GM23338 (cell line): ENCODE measurements at regions not wholly inside any gene's neighbourhood (a gene's known extent, or its start where the extent isn't known, plus 50 kb on each side); places are given as distances from the start of the nearest gene placed in this dataset.

Source experiments
- CTCF ChIP-seq, 2 experiments: fragments of 200-600 bp in 1 of 2; sonication (generic) in 1 of 2; conservative IDR thresholded peaks; 2 replicates each; pipeline versions ENCODE4 v1.5.1 to v1.6.1; 2016 to 2017; ENCODE audit warnings: antibody characterized with exemption in 2 of 2, low read depth in 2 of 2, mild to moderate bottlenecking in 2 of 2, moderate library complexity in 1 of 2
- ZNF331 ChIP-seq: fragments of 250-450 bp; sonication (Bioruptor Pico); IDR thresholded peaks from 2 replicates; pipeline ENCODE4 v1.5.0; 2020; ENCODE audit warnings: low read depth, mild to moderate bottlenecking, moderate library complexity

DNA sequence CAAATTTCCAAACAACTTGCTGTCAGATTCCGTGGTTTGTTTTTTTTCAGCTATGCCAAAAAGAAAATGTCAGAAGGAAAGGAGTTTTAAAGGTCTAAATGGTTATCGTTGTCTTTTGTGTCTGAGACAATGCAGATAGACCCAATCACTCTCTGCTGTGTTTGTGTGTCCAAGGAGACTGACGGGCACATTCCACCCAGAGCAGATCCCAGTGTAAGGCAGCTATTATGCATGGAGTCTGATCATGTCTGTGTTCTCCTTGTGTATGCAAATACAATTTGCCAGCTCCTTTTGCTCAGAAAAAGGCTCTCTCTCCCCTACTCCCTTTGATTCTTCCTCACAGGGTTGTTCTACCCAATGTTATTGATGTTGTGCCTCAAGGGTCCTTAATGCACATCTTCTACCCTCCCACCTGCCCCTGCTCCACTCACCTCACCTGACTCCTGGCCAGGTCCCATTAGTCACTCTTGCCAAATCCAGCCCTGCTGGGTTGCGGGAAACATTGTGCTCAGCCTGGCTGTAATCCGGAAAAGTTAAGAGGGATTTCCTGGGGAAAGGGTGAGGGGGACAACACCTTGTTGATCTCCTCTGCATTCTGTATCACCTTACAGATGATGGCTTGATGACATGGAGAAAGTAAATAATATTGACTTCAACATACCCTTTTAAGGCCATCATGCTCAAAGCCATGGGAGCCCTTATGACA is 61.0 kb downstream of the OTOL1 start:
- TF ChIP-seq CTCF (conservative IDR thresholded peaks at IDR 0.05; ENCODE audit: low read depth in 2 of 2), result no peak
- no peak for TF ChIP-seq ZNF331 (CRISPR knock-in tag)
